BLaER1 treated with 17β-estradiol and CSF1 and Interleukin-3, amounts not matched to agents 10 nM and 100 nM (cell line): ENCODE measurements at regions not wholly inside any gene's neighbourhood (a gene's known extent, or its start where the extent isn't known, plus 50 kb on each side); places are given as distances from the start of the nearest gene placed in this dataset.

Experiments used
- H3K27ac ChIP-seq, 11 experiments: shearing (Covaris generic); formaldehyde crosslinking; 2 replicates each; pipeline ENCODE4 v1.8.1; 2022
- H3K27me3 ChIP-seq, 11 experiments: shearing (Covaris generic); formaldehyde crosslinking; 2 replicates each; pipeline ENCODE4 v1.8.1; 2022
- H3K36me3 ChIP-seq, 11 experiments: shearing (Covaris generic); formaldehyde crosslinking; 2 replicates each; pipeline ENCODE4 v1.8.1; 2022
- H3K4me1 ChIP-seq, 10 experiments: shearing (Covaris generic); formaldehyde crosslinking; 2 replicates each; pipeline ENCODE4 v1.8.1; 2022
- H3K4me2 ChIP-seq, 11 experiments: shearing (Covaris generic); formaldehyde crosslinking; 2 replicates each; pipeline ENCODE4 v1.8.1; 2022
- H3K4me3 ChIP-seq, 10 experiments: shearing (Covaris generic); formaldehyde crosslinking; 2 replicates each; pipeline ENCODE4 v1.8.1; 2022
- H3K9ac ChIP-seq, 11 experiments: shearing (Covaris generic); formaldehyde crosslinking; 2 replicates each; pipeline ENCODE4 v1.8.1; 2022
- H3K9me3 ChIP-seq, 11 experiments: shearing (Covaris generic); formaldehyde crosslinking; replicated peaks in 1 of 11; 2 replicates each; pipeline ENCODE4 v1.8.1; 2022
- H4K20me1 ChIP-seq, 11 experiments: shearing (Covaris generic); formaldehyde crosslinking; 2 replicates each; pipeline ENCODE4 v1.8.1; 2022
- Cebpa-rat ChIP-seq, 11 experiments: shearing (Covaris generic); IDR thresholded peaks; 2 replicates each; pipeline ENCODE4 v1.8.1; 2022

DNA sequence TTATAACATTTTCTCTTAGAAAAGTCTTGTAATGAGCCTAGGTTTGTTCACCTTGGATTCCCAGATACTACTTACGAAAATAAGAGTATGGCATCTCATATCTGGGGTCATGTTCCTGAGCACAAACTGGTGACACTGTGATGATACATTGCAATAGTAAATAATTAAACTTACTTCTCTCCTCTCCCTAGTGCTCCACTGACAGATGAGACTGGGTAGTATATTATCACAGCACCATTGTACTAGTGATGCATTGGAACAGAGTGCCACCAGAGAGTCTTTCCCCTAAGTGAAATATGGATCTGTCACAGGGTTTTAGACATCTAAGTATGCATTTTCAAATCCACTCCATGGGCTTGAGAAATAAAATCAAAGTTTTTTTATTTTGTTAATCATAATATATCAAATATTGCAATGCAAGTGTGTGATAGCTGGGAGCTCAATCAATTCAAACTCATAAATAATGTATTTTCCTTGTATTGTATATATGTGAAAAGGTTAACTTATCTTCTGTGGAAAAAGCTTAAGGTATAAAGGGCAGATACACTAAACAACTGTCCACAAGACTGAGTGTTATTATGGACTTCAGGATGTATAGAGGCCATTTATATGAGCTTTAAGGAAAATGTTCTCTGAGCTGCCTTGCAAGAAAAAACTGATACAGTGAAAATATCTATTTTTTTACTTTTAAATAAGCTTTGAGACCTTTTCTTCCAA, 275.5 kb downstream of the ZWINT start:
- Histone ChIP-seq H3K9me3 (peaks cover 2 to 17% (median 4%) of the 10 kb centered on the region in 11 experiments; a peak in 15 of 22 replicates), H3K4me3 (no peak overlapping the region), H4K20me1 (no peaks in the 10 kb centered on the region), H3K27ac (no peak overlapping the region), H3K27me3 (no peaks in the 10 kb centered on the region), H3K36me3 (no peaks in the 10 kb centered on the region), H3K4me2 (no peak overlapping the region), H3K4me1 (no peaks in the 10 kb centered on the region), H3K9ac (no peak overlapping the region)
- TF ChIP-seq Cebpa-rat (IDR thresholded peaks at IDR 0.05): no peak

- peaks cover 0 to 10% (median 0%) of the 10 kb centered on the region in 11 experiments; a peak in 1 of 22 replicates for H3K9me3 ChIP-seq
- H3K27me3 ChIP-seq: no peaks in the 10 kb centered on the region
- H3K27ac ChIP-seq: no peak overlapping the region
- H4K20me1 ChIP-seq: no peaks in the 10 kb centered on the region
- no peak overlapping the region for H3K9ac ChIP-seq
- H3K4me3 ChIP-seq: no peak overlapping the region
- no peak overlapping the region for H3K4me2 ChIP-seq
- no peaks in the 10 kb centered on the region for H3K36me3 ChIP-seq
- TF ChIP-seq Cebpa-rat (IDR thresholded peaks at IDR 0.05): no peak
- no peaks in the 10 kb centered on the region for H3K4me1 ChIP-seq
Measured at GRCh38 chr10:56082169-56082568, 278.9 kb downstream of the ZWINT start.

- Histone ChIP-seq H4K20me1 (no peaks in the 10 kb centered on the region), H3K4me3 (no peak overlapping the region), H3K36me3 (no peaks in the 10 kb centered on the region), H3K27ac (no peak overlapping the region), H3K4me2 (no peak overlapping the region), H3K9ac (no peak overlapping the region), H3K9me3 (no peaks in the 10 kb centered on the region; a peak in 1 of 22 replicates), H3K4me1 (no peaks in the 10 kb centered on the region), H3K27me3 (no peaks in the 10 kb centered on the region)
- no peak for TF ChIP-seq Cebpa-rat (IDR thresholded peaks at IDR 0.05)
Measured at GRCh38 chr10:56068473-56069263, 292.4 kb downstream of the ZWINT start.

- Histone ChIP-seq H3K4me1 (no peaks in the 10 kb centered on the region), H3K4me3 (no peak overlapping the region), H3K36me3 (no peaks in the 10 kb centered on the region), H4K20me1 (no peaks in the 10 kb centered on the region), H3K27ac (no peak overlapping the region), H3K27me3 (no peaks in the 10 kb centered on the region), H3K9me3 (no peaks in the 10 kb centered on the region; a peak in 1 of 22 replicates), H3K4me2 (no peak overlapping the region), H3K9ac (no peak overlapping the region)
- TF ChIP-seq Cebpa-rat (IDR thresholded peaks at IDR 0.05): no peak
Measured at GRCh38 chr10:56068040-56068439, 293.0 kb downstream of the ZWINT start.

DNA sequence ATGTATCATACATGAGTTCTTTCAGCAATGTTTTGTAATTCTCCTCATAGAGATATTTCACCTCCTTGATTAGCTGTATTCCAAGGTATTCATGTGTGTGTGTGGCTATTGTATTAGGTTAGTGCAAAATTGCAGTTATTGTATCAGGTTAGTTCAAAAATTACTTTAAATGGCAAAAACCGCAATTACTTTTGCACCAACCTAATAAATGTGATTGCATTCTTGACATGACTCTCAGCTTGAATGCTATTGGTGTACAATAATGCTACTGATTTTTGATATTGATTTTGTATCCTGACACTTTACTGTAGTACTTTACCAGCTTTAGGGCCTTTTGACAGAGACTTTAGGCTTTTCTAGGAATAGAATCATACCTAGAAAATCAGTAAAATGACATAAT, 297.4 kb downstream of the ZWINT start:
- Histone ChIP-seq H3K27me3 (no peaks in the 10 kb centered on the region), H3K36me3 (no peaks in the 10 kb centered on the region), H3K9ac (no peak overlapping the region), H3K27ac (no peak overlapping the region), H3K4me2 (no peak overlapping the region), H3K4me1 (no peaks in the 10 kb centered on the region), H4K20me1 (no peaks in the 10 kb centered on the region), H3K9me3 (no peaks in the 10 kb centered on the region; a peak in 1 of 22 replicates), H3K4me3 (no peak overlapping the region)
- no peak for TF ChIP-seq Cebpa-rat (IDR thresholded peaks at IDR 0.05)

DNA sequence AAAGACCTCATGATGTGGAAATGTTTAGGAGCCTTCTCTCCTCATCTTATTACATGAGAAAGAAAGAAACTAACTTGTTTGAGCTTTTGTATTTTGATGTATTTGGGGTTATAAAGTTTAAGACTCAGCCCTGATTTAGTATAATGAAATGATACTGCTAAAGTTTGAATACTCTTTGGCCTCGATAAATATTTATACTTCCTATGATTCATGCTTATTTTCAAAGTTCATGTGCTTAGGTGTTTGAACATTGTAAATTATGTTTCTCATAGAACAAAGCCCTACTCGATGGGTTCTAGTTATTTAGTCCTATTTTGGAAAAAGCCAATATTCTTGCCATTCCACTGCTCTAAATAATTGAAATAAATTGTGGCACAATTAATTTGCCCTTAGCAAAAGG, 303.2 kb downstream of the ZWINT start:
- Histone ChIP-seq H3K4me3 (no peak overlapping the region), H4K20me1 (no peaks in the 10 kb centered on the region), H3K27me3 (no peaks in the 10 kb centered on the region), H3K4me1 (no peaks in the 10 kb centered on the region), H3K36me3 (no peaks in the 10 kb centered on the region), H3K9me3 (no peaks in the 10 kb centered on the region), H3K4me2 (no peak overlapping the region), H3K9ac (no peak overlapping the region), H3K27ac (no peak overlapping the region)
- TF ChIP-seq Cebpa-rat (IDR thresholded peaks at IDR 0.05): no peak

DNA sequence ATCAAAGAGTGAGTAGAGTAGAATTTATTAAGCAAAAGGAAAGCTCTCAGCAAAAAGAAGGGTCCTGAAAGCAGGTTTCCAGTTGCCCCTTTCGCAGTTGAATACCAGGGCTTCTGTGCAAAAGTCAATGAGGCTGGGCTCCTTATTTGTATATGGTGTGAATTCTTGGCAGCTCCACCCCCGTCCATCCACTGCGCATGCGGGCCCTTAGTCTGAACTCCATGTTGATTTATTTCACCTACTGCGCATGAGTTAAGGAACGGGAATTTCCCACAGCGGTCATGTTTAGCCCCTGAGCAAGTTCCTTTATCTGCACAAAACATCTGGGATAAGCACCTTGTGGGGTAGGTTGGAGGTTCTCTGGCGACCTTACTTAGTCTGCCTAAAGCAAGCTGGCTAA, 325.6 kb downstream of the ZWINT start:
- Histone ChIP-seq H4K20me1 (no peaks in the 10 kb centered on the region), H3K9ac (no peak overlapping the region)

GRCh38 chr10:56028298-56029132, 332.5 kb downstream of the ZWINT start:
- no peaks in the 10 kb centered on the region for H3K36me3 ChIP-seq
- TF ChIP-seq Cebpa-rat (IDR thresholded peaks at IDR 0.05): no peak
- H3K9ac ChIP-seq: no peak overlapping the region
- no peak overlapping the region for H3K27ac ChIP-seq
- H4K20me1 ChIP-seq: no peaks in the 10 kb centered on the region
- H3K4me3 ChIP-seq: no peak overlapping the region
- no peaks in the 10 kb centered on the region for H3K4me1 ChIP-seq
- H3K4me2 ChIP-seq: no peak overlapping the region
- no peaks in the 10 kb centered on the region for H3K27me3 ChIP-seq
- no peaks in the 10 kb centered on the region for H3K9me3 ChIP-seq

More for the DNA sequence above, 325.6 kb downstream of the ZWINT start:
- H3K9me3 ChIP-seq: no peaks in the 10 kb centered on the region
- H3K4me2 ChIP-seq: no peak overlapping the region
- TF ChIP-seq Cebpa-rat (IDR thresholded peaks at IDR 0.05): no peak
- H3K27me3 ChIP-seq: no peaks in the 10 kb centered on the region
- no peak overlapping the region for H3K4me3 ChIP-seq
- no peaks in the 10 kb centered on the region for H3K4me1 ChIP-seq
- H3K36me3 ChIP-seq: no peaks in the 10 kb centered on the region
- H3K27ac ChIP-seq: no peak overlapping the region

- H3K36me3 ChIP-seq: no peaks in the 10 kb centered on the region
- H3K4me2 ChIP-seq: no peak overlapping the region
- no peak overlapping the region for H3K27ac ChIP-seq
- H3K4me1 ChIP-seq: no peaks in the 10 kb centered on the region
- H3K9me3 ChIP-seq: no peaks in the 10 kb centered on the region
- H3K9ac ChIP-seq: no peak overlapping the region
- no peak for TF ChIP-seq Cebpa-rat (IDR thresholded peaks at IDR 0.05)
- no peaks in the 10 kb centered on the region for H4K20me1 ChIP-seq
- H3K27me3 ChIP-seq: no peaks in the 10 kb centered on the region
- no peak overlapping the region for H3K4me3 ChIP-seq
Measured at GRCh38 chr10:56012101-56012500, 349.0 kb downstream of the ZWINT start.
